IPS DF 4.7 (cell line): ENCODE measurements at regions not wholly inside any gene's neighbourhood (a gene's known extent, or its start where the extent isn't known, plus 50 kb on each side); places are given as distances from the start of the nearest gene placed in this dataset.
"Not testable (repeated sequence)": the region's sequence is repeated elsewhere in the genome, so short reads cannot be mapped to it uniquely, and the experiment has no call there.

ENCODE experiments used
- DNase-seq: peaks from one replicate; pipeline ENCODE4 v3.0.0-alpha.2; 2013; ENCODE audit warnings: low spot score; ENCODE audit errors: extremely low read depth

GRCh38 chr17:52606098-52606497 lies 447.6 kb upstream of the CA10 start:
- no peak for DNase-seq

GRCh38 chr17:52604105-52604504 lies 445.6 kb upstream of the CA10 start:
- DNase-seq: no peak

GRCh38 chr17:52597452-52598215 lies 439.1 kb upstream of the CA10 start:
- not testable (repeated sequence) for DNase-seq

DNA sequence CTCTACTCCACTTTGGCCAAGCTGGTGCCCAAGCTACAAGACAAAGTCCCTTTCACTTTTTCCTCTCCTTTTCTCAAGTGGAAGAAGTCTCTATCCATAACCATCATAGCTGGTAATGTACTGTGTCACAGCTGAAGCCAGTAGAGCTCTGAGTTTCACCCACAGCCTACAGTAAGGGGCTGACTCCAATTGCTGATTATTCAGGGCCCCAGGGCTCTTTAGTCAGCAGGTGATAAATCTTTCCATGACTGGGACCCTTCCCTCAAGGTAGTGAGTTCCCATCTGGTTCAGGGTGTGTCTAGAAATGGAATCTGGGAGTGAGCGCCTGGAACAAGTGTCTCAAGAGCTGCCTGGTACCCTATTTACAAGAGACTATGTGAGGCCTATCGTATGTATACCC lies 436.0 kb upstream of the CA10 start:
- no peak for DNase-seq

DNA sequence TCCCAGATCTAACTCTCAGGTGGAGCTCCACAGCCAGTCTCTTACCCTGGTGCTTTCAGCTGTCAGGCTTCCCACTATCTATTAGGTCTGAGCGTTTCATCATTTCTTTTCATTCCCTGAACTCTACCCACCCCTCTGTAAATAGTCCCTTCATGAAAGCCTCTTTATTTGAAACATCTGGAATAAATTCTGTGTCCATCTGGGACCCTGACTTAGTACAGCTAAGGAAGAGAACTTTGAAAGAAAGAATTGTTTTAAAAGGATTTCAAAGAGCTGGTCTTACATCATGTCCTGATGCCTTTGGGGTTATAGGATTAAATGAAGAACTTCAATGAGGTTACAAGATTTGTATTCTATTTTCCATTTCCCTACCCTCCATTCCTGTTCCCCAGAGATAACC lies 388.5 kb upstream of the CA10 start:
- DNase-seq: no peak

GRCh38 chr17:52546493-52546892 lies 388.0 kb upstream of the CA10 start:
- no peak for DNase-seq

- DNase-seq: no peak
These were observed 378.9 kb upstream of the CA10 start for GRCh38 chr17:52537421-52537820.

DNA sequence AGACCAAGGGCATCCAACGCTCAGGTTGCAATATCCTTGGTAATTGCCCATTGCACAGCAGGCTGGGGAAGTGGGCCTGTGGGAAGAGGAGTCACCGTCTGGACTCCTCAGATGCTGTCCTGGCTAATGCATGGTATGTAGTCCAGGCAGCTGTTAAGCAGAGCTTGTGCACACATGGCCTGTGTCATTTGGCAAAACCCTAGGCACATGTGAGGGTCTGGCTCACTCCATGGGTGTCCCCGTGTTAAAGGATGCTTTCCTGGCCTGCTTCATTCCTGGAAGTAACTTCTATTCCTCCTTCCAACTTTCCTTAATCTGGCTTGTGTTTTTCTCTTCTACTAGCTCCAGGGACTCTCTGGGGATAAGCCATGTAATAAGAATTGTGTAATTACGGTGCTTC lies 378.0 kb upstream of the CA10 start:
- DNase-seq: no peak

DNA sequence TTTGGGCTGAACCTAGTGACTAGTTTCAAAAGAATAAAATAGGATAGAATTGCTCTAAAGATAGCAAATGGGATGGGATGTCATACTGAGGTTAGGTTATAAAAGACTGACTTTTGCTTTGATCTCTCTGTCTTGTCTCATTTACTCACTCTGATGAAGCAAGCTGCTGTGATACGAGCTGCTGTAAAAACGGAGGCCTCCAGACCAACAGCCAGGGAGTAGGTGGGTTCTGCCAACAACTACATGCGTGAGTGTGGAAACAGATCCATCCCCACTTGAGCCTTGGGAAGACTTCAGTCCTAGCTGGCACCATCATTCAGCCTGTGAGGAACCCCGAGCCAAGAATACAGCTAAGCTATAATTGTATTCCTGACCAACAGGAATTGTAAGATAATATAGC lies 373.9 kb upstream of the CA10 start:
- no peak for DNase-seq

DNA sequence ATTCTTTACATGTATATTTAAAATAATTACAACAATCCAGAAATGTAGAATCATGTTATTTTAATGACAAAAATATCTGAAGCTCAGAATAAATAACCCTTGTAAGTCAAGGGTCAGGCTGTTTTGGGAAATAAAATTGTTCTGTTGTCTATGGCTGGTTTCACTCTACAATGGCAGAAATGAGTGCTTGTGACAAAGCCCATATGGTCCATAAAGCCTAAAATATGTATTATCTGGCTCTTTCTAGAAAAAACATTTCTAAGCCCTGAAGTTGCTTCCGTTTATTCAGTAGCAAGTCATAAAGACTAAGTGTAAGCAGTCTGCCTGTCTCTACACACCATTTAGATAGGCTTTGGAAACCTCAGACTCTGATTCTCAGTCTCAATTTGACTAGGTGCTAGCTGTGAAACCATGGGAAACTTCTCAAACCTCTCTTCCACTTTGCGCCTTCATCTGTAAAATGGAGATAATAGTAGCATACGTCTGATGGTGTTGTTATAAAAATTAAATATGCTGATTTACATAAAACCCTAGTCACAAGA lies 365.7 kb upstream of the CA10 start:
- DNase-seq: no peak

DNA sequence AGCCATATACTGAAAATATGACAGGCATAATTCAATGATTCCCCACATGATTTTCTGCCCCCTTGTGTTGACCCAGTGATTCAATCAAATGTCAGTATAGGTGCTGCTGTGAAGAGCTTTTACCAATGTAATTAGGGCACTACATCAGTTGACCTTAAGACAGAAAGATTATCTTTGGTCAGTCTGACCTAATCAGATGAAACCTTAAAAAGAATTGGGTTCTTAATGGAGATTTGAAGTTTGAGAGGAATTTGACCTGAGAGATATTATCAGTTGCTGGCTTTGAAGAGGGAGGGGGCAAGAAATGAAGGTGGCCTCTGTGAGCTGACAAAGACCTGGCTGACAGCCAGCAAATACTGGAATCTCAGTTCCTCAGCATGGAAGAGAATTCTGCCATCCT lies 358.7 kb upstream of the CA10 start:
- no peak for DNase-seq

GRCh38 chr17:52515927-52516326 lies 357.4 kb upstream of the CA10 start:
- no peak for DNase-seq

DNA sequence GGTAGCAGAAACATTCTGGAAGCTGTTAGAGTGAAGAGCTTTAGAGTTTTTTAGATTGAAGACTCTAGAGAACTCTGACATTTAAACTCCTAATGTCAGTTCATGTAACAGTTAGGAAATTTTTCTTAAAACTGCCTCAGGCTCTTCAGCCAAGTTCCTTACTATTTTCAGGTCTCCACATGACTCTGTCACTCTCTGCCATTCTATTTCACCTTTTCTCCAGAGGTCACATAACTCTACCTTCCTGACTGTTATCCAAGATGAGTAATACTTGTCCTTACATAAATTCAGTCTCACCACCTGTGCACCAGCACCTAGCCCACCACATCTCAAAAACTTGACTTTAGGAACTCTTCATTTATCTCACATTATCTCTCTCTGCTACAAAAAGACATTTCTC lies 347.1 kb upstream of the CA10 start:
- no peak for DNase-seq

- no peak for DNase-seq
These were observed 345.6 kb upstream of the CA10 start for GRCh38 chr17:52504081-52504480.

GRCh38 chr17:52495646-52496045 lies 337.1 kb upstream of the CA10 start:
- no peak for DNase-seq

DNA sequence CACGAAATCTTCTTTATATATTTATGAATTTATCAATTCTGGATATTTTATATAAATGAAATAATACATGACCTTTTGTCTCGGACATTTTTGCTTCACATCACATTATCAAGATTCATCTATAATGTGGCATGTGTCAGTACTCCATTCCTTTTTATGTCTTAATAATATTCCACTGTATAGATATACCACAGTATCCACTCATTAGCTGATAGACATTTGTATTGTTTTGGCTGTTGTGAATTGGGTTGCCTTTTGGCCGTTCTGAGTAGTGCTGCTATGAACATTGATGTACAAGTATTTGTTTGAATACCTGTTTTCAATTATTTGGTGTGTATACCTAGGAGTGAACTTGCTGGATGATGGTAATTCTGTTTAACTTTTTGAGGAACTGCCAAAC lies 323.8 kb upstream of the CA10 start:
- DNase-seq: no peak

DNA sequence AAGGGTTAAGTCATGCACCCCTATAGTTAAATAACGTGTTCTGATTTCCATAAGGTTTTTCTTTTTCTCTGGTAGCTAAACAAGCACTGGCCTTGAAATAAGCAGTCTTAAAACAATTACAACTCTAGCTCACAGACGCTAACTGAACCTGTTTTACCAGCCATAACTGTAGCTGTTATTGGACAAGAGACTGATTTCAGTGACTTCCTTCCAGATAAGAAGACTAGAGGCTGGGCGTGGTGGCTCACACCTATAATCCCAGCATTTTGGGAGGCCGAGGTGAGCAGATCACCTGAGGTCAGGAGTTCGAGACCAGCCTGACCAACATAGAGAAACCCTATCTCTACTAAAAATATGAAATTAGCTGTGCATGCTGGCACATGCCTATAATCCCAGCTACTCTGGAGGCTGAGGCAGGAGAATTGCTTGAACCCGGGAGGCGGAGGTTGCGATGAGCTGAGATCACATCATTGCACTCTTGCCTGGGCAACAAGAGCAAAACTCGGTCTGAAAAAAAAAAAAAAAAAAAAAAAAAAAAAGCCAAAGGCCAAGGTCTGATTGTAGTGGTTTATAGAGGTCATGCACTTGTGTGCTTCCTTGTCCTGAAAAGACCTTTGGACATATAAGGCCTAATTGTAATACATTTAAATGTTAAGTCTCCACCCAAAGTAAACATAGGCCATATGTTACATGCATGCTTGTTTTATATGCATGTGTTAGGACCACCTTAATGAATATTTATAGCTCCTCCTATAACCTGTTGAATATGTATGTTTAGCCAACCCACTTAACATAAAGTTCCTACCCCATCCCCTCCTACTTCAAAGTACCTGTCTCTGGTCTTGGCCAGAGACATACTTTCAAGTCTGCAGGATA lies 319.5 kb upstream of the CA10 start:
- DNase-seq: no peak

- no peak for DNase-seq
These were observed 318.3 kb upstream of the CA10 start for GRCh38 chr17:52476638-52477313.

DNA sequence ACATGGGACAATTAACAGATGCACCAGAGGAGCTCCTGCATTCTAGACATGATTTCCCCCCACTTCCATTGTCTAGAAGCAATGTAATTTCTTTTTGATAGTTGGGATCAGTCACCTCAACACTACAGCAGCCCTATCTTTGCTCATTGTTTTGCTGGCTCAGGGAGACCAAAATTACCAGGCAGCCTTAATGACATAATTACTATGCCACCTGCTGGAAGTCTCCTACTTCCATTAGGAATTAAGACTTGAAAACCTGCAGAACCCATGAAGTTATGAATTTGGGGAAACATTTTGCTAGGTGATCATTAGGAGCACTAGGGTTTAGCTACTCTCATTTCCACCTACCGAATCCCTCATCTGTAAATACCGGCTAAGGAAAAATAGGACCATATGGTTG lies 312.0 kb upstream of the CA10 start:
- no peak for DNase-seq

DNA sequence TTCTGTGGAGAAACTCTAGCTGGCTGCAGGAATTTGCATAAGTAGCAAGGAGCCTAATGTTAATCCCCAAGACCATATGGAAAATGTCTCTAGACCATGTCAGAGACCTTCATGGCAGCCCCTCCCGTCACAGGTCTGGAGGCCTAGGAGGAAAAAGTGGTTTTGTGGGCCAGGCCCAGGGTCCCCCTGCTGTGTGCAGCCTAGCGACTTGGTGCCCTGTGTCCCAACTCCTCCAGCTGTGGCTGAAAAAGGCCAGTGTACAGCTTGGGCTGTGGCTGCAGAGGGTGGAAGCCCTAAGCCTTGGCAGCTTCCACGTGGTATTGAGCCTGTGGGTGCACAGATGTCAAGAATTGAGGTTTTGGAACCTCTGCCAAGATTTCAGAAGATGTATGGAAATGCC lies 306.9 kb upstream of the CA10 start:
- no peak for DNase-seq

DNA sequence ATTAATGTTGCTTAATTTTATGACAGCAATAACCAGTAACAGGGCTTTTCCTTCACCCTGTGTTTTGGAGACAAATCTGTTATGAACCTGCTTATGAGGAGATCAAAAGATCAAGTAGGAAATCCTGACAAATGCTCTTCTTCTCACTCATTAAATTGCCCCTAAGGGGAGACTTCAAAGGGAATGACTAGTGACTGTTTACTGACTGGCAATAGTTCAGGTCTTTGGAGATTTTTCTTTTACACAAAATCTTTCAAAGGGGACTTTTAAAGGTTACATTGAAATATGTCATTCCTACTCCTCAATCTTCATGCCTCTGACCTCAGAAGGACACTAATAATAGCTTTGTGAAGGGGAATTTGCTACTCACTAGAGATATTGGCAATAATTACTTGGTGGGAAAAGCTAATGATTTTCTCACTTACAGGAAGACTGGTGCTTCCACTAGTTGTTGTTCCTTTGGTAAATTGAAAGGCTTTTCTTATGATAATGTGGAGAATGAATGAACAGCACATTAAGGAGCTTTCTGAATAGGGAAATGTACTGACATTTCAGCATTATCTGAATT lies 292.9 kb upstream of the CA10 start:
- DNase-seq: no peak

DNA sequence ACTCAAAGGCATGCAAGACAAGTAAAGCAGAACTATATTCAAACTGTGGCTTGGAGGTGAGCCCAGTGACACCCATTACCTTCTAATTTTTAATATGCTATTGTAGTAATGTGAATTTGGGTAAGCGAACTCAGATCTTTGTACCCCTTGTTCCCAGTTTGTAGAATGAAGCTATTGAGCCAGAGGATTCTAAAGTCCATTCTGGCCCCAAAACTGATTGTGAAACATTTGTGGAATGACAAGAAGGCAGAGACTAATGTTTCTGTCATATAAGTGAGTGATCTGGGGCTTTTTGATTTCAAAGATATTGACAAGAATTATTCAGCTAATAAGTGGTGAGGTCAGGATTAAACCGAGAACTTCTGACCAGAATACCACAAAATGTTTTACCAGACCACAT lies 283.8 kb upstream of the CA10 start:
- DNase-seq: no peak
